Putamen (tissue), 1 donor: ENCODE measurements at regions not wholly inside any gene's neighbourhood (a gene's known extent, or its start where the extent isn't known, plus 50 kb on each side); places are given as distances from the start of the nearest gene placed in this dataset.
"Not testable (repeated sequence)": the region's sequence is repeated elsewhere in the genome, so short reads cannot be mapped to it uniquely, and the experiment has no call there.

Source experiments
- DNase-seq: peaks from one replicate; pipeline ENCODE4 v3.0.0-alpha.2; 2016; ENCODE audit warnings: low spot score

DNA sequence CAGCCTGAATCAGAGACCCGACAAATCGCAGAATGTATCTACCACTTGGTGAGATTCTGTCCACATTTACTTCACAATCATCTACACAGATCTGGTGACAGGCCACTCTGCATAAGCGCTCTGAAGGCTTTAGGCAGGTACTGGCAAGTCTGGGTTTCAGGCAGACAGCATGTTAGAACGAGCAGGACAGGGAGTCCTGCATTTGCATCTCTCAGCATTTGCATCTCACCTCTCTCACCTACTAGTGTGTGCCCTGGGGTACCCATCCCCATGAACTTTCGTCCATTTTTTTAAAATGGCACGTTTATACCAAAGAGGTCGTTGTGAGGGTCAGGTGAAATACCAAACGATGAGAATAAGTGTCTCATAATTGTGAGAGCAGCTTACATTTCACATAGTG, 108.2 kb downstream of the SPATA31A1 start:
- not testable (repeated sequence) for DNase-seq

DNA sequence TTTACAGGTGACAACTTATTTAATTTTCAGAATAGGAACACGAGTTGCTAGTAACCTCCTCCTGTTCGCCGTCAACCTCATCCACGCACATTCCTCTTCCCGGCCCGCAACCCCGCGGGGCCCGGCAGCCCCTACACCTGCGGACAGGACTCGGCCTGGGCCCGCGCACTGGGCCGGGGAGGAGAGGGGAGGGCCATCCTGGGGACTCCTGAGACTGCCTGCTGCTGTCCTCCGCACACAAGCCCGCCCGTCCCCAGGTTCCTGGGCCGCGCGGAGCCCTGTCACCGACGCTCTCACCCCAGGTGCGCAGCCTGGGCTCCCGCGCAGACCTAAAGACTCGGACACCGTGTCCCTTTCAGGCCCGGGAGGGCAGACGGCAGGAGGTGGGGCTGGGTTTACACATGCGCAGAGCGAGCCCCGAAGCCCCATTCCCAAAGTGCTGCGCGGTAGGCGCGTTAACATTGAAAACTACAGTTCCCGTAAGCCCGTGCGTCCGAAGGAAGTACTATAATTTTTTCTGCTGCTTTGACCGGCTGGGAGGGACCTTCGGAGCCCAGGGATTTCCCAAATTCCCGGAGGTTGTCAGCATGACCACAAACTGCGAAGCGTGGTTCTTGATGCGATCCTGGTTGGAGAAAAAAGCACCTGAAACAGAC, 108.8 kb downstream of the SPATA31A1 start:
- peak; percentile 87 for DNase-seq

DNA sequence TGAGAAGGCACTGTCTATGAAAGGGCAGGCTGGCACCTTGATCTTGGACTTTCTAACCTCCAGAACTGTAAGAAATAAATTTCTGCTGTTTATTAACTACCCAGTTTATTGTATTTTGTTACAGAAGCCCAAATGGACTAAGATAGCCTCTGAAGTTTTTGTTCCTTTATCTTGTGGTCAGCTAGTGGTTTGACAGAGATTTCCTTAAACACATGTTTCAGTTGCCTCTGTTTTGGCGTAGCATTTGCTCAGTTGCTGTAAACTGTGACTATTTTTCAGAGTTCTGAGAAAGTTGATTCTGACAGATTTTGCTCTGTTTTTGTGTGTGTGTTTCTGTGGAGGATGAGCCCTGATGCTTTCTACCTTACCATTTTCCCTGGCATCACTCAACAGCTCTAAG, 119.0 kb downstream of the SPATA31A1 start:
- DNase-seq, result not testable (repeated sequence)

DNA sequence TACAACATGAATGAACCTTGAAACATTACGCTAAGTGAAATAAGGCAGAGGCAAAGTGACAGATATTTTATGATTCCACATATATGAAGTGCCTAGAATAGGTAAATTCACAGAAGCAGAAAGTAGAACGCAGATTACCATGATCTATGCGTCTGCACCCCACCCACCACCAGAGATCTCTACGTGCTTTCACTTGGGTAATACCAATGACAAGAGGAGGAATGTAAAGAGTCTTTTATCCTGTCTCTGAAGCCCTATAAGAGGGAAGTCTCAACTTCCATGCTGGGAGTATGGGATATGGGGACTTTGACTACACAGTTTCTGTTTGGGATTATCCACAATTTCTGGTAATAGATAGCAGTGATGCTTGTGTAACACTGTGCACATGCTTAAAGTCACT, 127.6 kb downstream of the SPATA31A1 start:
- DNase-seq, result not testable (repeated sequence)

DNA sequence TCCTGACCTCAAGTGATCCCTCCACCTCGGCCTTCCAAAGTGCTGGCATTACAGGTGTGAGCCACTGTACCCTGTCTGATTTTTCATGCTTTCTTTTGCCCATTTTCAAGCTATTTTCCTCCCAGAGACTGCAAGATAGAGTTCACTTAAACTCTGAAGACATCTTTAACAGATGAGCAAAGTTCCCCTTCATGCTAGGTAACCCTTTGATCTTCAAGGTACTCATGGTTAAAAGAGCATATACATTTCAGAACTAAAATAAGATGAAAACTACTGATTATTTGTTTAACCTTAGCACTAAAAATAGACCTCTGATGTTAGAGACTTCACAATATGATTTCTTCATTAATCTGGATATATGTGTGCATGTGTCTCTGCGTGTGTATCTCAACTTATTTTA, 128.4 kb downstream of the SPATA31A1 start:
- DNase-seq, result not testable (repeated sequence)

DNA sequence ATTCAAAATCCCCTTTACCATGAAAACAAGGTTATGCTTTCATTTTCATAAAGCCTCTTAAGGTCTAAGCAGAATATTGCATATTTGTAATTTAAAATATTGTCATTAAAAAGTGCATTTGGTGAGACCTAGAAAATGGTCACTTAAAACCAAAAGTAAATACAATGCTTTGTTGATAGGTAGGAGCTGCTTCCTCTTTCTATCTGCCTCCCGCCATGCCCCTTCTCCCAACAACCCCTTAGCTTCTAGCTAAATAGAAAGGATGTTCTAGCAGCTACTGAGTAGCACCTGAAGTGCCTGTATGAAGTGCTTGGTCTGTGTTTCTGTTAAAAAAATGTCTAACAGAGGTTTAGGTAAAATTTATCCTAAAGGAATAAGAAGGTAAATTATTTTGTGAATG, 128.8 kb downstream of the SPATA31A1 start:
- not testable (repeated sequence) for DNase-seq

DNA sequence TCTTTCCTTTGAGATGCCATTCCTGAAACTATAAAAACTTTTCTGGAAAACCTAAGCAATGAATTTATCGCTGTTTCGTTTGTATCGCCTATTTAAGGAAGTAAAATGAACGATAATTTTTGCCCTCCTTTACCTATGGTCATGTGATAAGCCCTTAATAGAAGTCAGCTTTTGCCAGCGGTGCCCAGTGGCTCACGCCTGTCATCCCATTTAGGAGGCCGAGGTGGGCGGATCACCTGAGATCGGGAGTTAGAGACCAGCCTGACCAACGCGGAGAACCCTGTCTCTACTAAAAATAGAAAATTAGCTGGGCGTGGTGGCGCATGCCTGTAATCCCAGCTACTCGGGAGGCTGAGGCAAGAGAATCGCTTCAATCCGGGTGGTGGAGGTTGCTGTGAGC, 132.0 kb downstream of the SPATA31A1 start:
- not testable (repeated sequence) for DNase-seq

DNA sequence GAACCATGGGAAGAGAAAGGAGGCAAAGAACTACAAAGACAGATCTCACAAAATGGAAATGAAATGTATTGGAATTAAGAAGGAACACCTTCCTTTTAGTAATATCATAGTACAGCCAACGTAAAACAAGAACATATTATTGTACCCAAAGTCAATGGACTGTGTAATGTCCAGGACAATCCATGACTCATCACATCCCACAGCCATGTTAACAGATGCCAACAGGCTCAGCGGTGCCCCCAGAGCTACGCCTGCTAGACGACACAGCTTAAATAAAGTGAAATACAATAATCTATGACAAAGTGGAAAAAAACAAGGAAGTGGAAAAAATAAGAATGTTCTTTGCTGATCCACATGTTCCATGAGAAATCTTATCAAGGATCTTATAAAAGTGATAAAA, 140.8 kb downstream of the SPATA31A1 start:
- not testable (repeated sequence) for DNase-seq

DNA sequence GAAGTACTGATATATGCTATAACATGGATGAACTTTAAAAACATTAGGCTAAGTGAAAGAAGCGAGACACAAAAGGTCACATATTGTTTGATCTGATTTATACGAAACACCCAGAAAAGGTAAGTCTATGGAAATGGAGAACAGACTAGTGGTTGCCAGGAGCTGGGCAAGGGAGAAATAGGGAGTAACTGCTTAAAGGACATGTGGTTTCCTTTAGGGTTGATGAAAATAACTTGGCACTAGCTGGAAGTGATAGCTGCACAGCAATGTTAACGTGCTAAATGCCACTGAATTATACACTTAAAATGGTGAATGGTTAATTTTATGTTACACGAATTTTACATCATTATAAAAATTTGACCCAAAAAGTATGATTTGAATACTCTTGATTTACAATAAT, 147.7 kb downstream of the SPATA31A1 start:
- not testable (repeated sequence) for DNase-seq

DNA sequence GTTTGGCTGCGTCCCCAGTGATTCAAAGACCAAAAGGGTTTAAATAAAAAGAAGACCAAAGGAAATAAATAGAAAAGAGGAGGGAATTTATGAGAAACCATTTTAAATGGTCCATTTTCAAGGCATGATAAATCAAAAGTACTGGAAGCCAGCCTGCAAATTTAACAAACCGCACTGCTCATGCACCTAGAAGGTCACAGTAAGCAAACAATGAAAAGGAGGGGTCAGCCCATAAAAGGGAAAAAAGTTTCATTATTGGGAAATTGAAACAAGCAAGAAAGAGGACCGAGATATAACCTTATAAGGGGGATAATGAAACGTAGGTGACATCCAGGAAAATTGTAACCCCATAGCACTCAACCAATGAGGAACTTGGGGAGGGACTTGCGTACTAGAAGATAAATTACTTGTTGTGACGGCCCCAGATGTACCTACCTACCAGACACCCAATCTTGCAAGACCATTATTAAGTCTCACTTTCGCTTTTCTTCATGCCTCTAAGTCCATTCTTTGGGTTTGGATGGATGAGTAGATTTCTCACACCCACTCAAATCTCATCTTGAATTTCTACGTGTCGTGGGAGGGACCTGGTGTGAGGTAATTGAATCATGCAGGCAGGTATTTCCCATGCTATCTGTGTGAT, 172.0 kb downstream of the SPATA31A1 start:
- DNase-seq, result not testable (repeated sequence)

DNA sequence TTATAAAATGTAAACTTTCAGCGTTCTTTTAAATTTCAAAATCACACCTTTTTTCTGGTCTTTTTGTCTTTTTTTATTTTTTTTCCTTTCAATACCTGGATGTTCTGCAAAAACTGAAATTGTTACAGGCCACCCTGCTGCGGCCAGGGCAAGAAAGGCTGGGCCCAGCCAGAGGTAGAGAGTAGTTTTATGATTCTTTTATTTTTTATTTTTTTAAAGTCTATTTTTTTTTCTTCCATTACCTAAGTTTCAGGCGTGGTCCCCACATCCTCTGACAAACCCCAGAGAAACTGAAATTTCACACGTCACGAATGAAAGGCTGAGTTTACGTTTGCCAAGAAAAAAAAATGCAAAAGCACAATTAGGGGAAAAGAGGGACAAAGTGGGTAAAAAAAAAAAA, 177.1 kb downstream of the SPATA31A1 start:
- DNase-seq, result not testable (repeated sequence)

DNA sequence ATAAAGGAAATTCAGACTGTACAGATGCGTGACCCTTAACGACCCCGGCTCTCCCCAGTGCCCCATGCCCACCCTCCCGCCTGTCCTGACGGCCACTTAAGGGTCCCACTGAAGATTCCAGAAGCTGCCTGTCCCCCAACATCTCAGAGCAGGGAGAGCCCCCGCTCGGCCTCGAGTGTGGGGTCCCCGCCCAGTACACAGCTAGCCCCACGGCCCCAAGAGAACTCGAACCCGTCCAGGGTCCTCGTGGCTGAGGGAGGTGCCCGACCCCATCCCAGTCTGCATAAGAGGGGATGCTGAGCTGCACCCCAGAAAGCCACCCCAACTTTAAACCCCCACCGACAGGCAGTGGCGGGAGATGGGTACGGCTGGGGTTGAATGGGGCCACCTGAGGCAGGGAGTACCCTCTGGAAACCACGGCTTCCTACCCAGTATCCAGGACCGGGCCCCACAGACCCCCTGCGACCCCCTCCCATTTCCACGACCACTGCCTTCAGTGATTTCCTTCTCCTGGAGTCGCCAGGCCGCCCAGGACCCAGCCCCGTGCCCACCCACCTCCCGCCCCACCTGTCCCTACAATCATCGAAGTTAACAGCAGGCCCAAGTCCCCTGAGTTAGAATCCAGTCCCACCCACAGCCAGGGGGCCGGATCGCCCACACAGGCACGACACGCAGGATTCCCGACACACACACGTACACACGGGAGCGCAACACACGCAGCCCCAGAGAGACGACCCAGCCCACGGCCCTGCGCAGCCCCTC, 177.7 kb downstream of the SPATA31A1 start:
- not testable (repeated sequence) for DNase-seq

DNA sequence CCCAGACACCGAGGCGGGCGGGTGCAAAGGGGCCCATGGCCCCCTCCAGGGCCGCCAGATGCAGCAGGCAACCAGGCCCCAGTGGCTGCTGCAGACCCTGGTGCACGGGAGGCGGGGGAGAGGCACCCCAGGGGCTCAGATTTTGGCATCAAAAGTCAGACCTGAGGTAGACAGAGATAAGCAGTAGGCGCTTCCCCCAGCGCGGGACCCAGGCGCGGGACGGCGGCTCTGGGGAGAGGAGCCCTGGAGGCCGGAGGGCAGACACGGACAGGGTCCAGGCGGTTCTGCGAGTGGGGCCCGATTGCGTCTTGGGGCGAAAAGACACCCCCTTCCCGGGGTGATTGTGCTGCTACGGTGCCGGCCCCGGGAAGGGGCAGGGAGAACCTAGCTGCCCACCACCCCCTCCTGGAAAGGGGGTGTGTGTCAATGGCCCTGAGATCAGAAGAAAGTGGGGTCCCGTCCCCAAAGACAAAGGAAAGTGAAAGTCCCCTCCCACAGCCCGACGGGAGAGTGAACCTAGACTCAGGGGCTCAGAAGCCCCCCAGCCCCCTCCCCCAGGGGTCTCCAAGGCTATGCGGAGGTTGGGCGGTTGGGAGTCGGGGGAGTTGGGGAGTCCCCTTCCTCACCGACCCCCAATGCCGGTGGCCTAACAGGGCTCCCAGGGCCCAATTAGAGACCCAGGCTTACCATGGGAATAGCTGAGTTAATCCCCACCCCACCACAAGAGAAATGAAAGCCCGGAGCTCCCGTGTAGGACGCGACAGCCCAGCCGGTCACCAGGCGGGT, 178.5 kb downstream of the SPATA31A1 start:
- not testable (repeated sequence) for DNase-seq

DNA sequence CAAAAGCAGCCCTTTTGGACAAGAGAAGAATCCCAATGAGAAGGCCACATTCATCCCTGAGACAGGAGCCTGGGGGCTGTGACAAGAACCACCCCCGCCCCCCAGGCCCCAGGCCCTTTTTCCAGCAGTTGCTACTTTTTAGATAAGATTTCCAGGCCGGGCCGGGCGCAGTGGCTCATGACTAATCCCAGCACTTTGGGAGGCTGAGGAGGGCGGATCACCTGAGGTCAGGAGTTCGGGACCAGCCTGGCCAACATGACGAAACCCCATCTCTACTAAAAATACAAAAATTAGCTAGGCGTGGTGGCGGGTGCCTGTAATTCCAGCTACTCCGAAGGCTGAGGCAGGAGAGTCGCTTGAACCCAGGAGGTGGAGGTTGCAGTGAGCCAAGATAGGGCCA, 179.4 kb downstream of the SPATA31A1 start:
- DNase-seq, result not testable (repeated sequence)

DNA sequence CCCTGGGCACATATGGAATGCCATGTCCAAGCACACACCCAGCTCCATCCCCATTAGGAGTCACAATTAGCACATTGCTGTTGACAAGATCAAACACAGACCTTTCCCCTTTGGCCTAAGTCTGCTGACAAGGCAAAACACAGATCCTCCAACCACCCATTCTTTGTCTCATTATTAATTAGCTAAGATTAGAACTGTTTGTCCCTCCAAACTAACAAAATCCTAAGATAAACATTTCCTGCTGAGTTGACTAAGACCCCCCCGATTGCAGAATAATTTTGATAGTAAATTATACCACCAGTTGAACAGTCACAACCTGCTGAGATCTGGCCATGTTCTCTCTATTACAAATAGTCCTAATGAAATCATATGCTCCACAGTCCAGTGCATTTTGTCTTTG, 186.7 kb downstream of the SPATA31A1 start:
- DNase-seq, result not testable (repeated sequence)

DNA sequence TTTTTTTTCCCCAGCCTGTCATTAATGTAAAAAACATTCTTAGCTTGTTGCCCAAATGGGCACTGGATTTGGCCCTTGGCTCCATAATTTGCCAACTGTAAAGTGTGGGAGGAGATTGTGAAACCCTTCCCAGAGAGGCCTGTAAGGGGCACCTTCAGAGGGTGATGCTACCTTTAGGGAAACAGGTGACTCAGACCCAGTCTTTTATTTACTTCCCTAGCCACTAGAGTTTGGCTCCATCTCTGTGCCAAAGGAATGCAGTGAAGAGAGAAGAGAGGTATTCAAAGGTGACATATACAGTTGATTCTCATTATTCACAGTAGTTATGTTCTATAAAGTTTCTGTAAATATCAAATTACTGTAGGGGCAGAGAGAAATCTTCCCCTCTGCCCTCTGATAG, 189.6 kb downstream of the SPATA31A1 start:
- not testable (repeated sequence) for DNase-seq

DNA sequence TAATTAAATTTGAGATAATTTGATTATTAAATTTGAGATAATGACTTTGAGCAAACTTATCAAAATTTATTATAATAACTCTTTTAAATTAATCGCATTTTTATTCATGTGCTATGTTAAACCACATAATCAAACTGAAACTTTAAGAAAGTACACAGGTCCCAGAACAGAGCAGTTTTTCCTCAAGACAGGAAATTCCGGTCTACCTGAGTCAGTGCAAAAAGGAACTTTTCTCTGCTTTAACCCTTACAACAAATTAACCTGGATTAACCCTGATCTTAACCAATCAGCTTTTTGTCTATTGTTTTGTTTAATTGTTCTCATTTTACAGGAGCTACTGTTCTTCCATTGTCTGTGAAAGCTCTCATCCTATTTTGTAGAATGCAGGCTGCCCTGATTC, 195.1 kb downstream of the SPATA31A1 start:
- DNase-seq, result not testable (repeated sequence)

DNA sequence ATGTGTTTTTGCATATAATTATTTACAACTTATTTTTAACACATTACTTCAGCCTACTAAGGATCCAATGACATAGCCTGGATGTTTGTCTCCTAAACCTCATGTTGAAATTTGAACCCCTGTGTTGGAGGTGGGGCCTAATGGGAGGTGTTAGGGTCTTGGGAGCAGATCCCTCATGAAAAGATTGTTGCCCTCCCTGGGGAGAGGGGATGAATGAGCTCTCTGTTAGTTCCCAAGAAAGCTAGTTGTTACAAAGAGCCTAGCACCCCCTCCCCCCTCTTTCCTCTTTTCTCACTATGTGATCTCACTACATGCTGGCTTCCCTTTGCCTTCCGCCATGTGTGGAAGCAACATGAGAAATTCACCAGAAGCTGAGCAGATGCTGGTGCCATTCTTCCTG, 196.1 kb downstream of the SPATA31A1 start:
- DNase-seq, result not testable (repeated sequence)

DNA sequence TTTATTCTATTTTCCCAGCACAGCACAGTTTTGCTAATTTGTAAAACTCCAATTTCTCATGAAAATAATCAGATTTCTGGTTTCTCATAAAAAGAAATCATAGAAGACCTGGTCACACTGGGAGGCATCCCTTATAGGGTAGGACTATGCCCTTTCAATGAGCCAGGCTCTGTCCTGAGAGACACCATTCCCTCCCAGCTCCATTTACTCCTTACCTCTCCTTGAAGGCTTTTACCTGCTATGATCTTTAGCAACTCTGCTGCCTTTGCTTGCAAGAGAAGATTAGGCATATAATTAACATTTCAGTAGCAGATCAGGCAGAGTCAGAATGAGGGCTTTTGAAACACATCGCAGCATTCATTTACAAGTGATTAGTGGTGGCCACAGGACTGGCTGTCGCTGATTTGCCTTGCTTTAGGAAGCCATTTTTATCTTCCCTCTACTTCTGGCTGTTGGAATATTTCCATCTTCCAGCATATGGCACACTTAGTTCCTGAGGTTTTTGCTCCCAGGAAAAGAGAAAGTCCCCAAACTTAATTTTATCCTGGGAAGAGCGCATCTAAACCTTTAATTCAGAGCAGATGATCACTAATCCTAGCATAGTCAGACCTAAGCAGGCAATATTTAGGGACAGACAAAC, 196.9 kb downstream of the SPATA31A1 start:
- DNase-seq, result not testable (repeated sequence)

DNA sequence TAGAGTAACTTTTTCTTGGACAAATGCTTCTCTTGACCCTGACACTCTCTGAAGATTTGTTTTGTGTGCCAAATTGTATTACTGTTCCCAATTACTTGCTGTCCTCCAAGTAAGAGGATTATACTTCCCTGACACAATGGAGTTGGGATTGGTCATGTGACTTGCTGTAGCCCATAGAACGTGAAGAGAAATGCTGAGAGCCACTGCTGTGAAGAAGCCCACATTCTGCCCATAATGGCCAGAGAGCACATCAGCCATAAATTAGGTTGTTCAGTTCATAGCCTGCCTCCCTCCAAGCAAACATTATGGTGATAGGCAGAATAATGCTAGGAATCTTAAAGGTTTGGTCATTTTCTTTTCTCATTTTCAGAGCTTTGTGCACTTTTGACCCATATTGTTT, 198.9 kb downstream of the SPATA31A1 start:
- DNase-seq, result not testable (repeated sequence)

DNA sequence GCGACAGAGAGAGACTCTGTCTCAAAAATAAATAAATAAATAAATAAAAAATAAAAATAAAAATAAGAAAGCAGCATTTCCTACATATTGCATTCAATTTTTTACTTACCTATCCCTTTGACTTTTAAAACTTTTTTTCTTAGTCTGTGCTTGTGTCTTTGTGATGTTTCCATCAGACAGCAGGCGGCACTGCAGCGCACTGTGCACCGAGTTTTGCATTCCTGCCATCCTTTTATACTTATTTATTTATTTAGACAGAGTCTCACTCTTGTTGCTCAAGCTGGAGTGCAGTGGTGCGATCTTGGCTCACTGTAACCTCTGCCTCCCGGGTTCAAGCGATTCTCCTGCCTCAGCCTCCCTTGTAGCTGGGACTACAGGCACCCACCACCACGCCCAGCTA, 203.9 kb downstream of the SPATA31A1 start:
- DNase-seq, result not testable (repeated sequence)

DNA sequence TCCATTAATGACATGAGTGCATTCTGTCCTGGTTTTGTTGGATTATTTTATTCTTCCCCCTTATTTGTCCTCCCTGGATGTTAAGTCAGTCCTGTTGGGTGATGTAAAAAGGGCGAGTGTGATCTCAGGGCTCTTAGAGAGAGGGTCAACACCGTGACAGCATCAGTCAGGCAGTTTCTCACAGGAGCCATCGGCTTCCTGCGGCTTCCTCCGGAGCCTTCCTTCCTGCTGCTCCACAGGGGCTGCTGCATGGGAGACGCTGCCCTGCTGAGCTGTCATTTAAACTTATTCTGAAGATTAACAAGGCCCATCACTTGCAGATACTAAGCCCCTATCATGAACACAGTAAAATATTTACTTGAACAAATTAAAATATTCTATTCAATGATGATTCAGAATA, 211.3 kb downstream of the SPATA31A1 start:
- not testable (repeated sequence) for DNase-seq
